Keratinocyte (primary cell): ENCODE measurements at regions not wholly inside any gene's neighbourhood (a gene's known extent, or its start where the extent isn't known, plus 50 kb on each side); places are given as distances from the start of the nearest gene placed in this dataset.

ENCODE experiments used
- EZH2 ChIP-seq: IDR thresholded peaks from one replicate; pipeline ENCODE4 v1.6.1; 2012; ENCODE audit warnings: inconsistent platforms, mild to moderate bottlenecking, low read length, moderate library complexity
- TF ChIP-seq, protein P1 (sequence below), 3 experiments: IDR thresholded peaks in 1 of 3; conservative IDR thresholded peaks in 1 of 3; optimal IDR thresholded peaks in 1 of 3; 2 replicates in 2 of 3; 3 replicates in 1 of 3; pipeline versions ENCODE3 to v1.5.1; 2011; ENCODE audit warnings: low read length in 3 of 3, mild to moderate bottlenecking in 3 of 3, moderate library complexity in 2 of 3, control low read depth in 1 of 3, inconsistent platforms in 1 of 3; ENCODE audit not compliant: insufficient read depth in 2 of 3; ENCODE audit errors: extremely low read depth in 1 of 3

GRCh38 chr5:92635001-92635461 is 946.0 kb downstream of the NR2F1-AS1 start:
- TF ChIP-seq, protein P1, sequence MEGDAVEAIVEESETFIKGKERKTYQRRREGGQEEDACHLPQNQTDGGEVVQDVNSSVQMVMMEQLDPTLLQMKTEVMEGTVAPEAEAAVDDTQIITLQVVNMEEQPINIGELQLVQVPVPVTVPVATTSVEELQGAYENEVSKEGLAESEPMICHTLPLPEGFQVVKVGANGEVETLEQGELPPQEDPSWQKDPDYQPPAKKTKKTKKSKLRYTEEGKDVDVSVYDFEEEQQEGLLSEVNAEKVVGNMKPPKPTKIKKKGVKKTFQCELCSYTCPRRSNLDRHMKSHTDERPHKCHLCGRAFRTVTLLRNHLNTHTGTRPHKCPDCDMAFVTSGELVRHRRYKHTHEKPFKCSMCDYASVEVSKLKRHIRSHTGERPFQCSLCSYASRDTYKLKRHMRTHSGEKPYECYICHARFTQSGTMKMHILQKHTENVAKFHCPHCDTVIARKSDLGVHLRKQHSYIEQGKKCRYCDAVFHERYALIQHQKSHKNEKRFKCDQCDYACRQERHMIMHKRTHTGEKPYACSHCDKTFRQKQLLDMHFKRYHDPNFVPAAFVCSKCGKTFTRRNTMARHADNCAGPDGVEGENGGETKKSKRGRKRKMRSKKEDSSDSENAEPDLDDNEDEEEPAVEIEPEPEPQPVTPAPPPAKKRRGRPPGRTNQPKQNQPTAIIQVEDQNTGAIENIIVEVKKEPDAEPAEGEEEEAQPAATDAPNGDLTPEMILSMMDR (optimal IDR thresholded peaks at IDR 0.05 in 1 of 3, IDR thresholded peaks at IDR 0.05 in 1 of 3, conservative IDR thresholded peaks at IDR 0.05 in 1 of 3; ENCODE audit: extremely low read depth in 1 of 3, insufficient read depth in 2 of 3, low read length in 3 of 3), result no peak
- no peak for TF ChIP-seq EZH2
